RWPE2 (cell line): ENCODE measurements at regions not wholly inside any gene's neighbourhood (a gene's known extent, or its start where the extent isn't known, plus 50 kb on each side); places are given as distances from the start of the nearest gene placed in this dataset.

ENCODE experiments used
- ATAC-seq: fragments of 200-7000 bp; cut with Tn5 transposase; 3 replicates; pipeline ENCODE4 v1.9.1; 2021; ENCODE audit warnings: low read depth
- DNase-seq: peaks from one replicate; pipeline ENCODE4 v3.0.0-alpha.2; 2020; ENCODE audit warnings: low spot score
- H3K27ac ChIP-seq: fragments of 450-650 bp; 2 replicates; pipeline ENCODE4 v1.5.1; 2017; ENCODE audit warnings: mild to moderate bottlenecking; ENCODE audit not compliant: poor library complexity, severe bottlenecking
- H3K27me3 ChIP-seq: fragments of 250-450 bp; sonication (Bioruptor Pico); 2 replicates; pipeline ENCODE4 v1.5.1; 2021; ENCODE audit warnings: mild to moderate bottlenecking, moderate library complexity; ENCODE audit not compliant: insufficient read depth, poor library complexity, severe bottlenecking
- H3K36me3 ChIP-seq: fragments of 250-450 bp; sonication (Bioruptor Pico); 2 replicates; pipeline ENCODE4 v1.5.1; 2020; ENCODE audit warnings: low read depth, mild to moderate bottlenecking, moderate library complexity
- H3K4me1 ChIP-seq: fragments of 250-450 bp; sonication (Bioruptor Pico); 2 replicates; pipeline ENCODE4 v1.5.1; 2021; ENCODE audit warnings: mild to moderate bottlenecking, moderate library complexity; ENCODE audit not compliant: insufficient read depth, poor library complexity, severe bottlenecking
- H3K4me3 ChIP-seq: fragments of 250-450 bp; sonication (Bioruptor Pico); 2 replicates; pipeline ENCODE4 v1.5.1; 2021; ENCODE audit warnings: mild to moderate bottlenecking, moderate library complexity; ENCODE audit not compliant: severe bottlenecking
- H3K9me3 ChIP-seq: fragments of 250-450 bp; sonication (Bioruptor Pico); 2 replicates; pipeline ENCODE4 v1.5.1; 2021; ENCODE audit warnings: mild to moderate bottlenecking, moderate library complexity; ENCODE audit not compliant: severe bottlenecking
- CTCF ChIP-seq: fragments of 450-650 bp; IDR thresholded peaks from one replicate; pipeline ENCODE4 v1.5.1; 2017; ENCODE audit warnings: mild to moderate bottlenecking, moderate library complexity; ENCODE audit not compliant: poor library complexity, severe bottlenecking

DNA sequence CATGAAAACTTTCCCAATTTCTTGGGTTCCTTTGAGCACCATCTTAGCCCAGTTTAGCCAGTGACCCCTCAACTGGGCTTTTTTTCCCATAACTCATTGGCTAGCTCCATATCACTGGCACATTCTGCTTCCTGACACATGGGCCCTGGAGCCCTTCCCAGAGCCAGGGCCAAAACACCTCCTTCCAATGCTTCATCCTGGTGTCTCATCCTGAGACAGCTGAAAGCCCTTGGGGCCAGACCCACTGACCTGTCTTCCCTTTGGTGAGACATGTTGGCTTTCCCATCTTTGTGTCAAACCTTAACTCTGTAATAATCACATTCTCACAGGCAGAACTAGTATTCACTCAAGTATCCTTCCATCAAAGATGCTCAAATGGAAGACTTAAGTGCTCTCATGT, 82.6 kb upstream of the SMAD3 start:
- H3K4me1 ChIP-seq = no peaks in the 10 kb centered on the region
- H3K4me3 ChIP-seq = no peak overlapping the region
- H3K27me3 ChIP-seq = no peaks in the 10 kb centered on the region
- no peak for TF ChIP-seq CTCF
- ATAC-seq (no peak; the same call in 2 of the 3 replicates), DNase-seq (no peak)
- no peaks in the 10 kb centered on the region for H3K9me3 ChIP-seq
- H3K36me3 ChIP-seq = no peaks in the 10 kb centered on the region
- H3K27ac ChIP-seq = no peak overlapping the region

- no peaks in the 10 kb centered on the region for H3K4me1 ChIP-seq
- no peak for ATAC-seq
- no peak for DNase-seq
- H3K9me3 ChIP-seq = no peaks in the 10 kb centered on the region
- H3K36me3 ChIP-seq = no peaks in the 10 kb centered on the region
- H3K27me3 ChIP-seq = no peaks in the 10 kb centered on the region
- no peak for TF ChIP-seq CTCF
- H3K4me3 ChIP-seq = no peak overlapping the region
- H3K27ac ChIP-seq = no peak overlapping the region
Observed at GRCh38 chr15:66985653-66986052, 79.7 kb upstream of the SMAD3 start.

- Histone ChIP-seq H3K27me3 (no peaks in the 10 kb centered on the region), H3K27ac (no peak overlapping the region), H3K9me3 (no peaks in the 10 kb centered on the region), H3K4me1 (no peaks in the 10 kb centered on the region), H3K4me3 (no peak overlapping the region), H3K36me3 (no peaks in the 10 kb centered on the region)
- DNase-seq (no peak), ATAC-seq (no peak)
- no peak for TF ChIP-seq CTCF
Observed at GRCh38 chr15:66986951-66987350, 78.5 kb upstream of the SMAD3 start.

DNA sequence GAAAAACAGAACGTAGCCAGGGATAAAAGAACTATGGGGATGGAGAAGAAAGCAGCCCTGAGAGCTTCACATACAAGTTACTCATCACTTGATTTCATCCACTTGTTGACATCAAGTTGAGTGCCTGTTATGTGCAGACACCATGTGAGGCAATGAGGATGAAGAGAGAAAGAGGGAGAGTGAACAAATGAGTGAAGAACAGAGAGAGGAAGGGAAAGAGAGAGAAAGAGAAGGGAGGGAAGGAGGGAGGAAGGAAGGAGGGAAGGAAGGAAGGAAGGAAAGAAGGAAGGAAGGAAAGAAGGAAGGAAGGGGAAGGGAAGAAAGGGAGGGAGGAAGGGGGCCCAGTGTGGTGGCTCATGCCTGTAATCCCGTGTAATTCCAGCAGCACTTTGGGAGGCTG, 72.3 kb upstream of the SMAD3 start:
- DNase-seq (no peak), ATAC-seq (no peak)
- H3K4me1 ChIP-seq = peaks cover 16% of the 10 kb centered on the region
- no peaks in the 10 kb centered on the region for H3K27me3 ChIP-seq
- H3K9me3 ChIP-seq = no peaks in the 10 kb centered on the region
- no peak overlapping the region for H3K4me3 ChIP-seq
- H3K36me3 ChIP-seq = no peaks in the 10 kb centered on the region
- no peak for TF ChIP-seq CTCF
- H3K27ac ChIP-seq = no peak overlapping the region

- H3K27ac ChIP-seq = no peak overlapping the region
- TF ChIP-seq CTCF = no peak
Observed at GRCh38 chr15:66993874-66994696, 71.3 kb upstream of the SMAD3 start.

More at GRCh38 chr15:66993874-66994696, 71.3 kb upstream of the SMAD3 start:
- no peaks in the 10 kb centered on the region for H3K36me3 ChIP-seq
- H3K4me1 ChIP-seq = peaks cover 16% of the 10 kb centered on the region
- no peaks in the 10 kb centered on the region for H3K9me3 ChIP-seq
- no peaks in the 10 kb centered on the region for H3K27me3 ChIP-seq
- no peak for ATAC-seq
- DNase-seq = no peak
- H3K4me3 ChIP-seq = no peak overlapping the region
